ENCODE measurements at regions not wholly inside any gene's neighbourhood (a gene's known extent, or its start where the extent isn't known, plus 50 kb on each side); places are given as distances from the start of the nearest gene placed in this dataset.
"Not testable (repeated sequence)": the region's sequence is repeated elsewhere in the genome, so short reads cannot be mapped to it uniquely, and the experiment has no call there.

DNA sequence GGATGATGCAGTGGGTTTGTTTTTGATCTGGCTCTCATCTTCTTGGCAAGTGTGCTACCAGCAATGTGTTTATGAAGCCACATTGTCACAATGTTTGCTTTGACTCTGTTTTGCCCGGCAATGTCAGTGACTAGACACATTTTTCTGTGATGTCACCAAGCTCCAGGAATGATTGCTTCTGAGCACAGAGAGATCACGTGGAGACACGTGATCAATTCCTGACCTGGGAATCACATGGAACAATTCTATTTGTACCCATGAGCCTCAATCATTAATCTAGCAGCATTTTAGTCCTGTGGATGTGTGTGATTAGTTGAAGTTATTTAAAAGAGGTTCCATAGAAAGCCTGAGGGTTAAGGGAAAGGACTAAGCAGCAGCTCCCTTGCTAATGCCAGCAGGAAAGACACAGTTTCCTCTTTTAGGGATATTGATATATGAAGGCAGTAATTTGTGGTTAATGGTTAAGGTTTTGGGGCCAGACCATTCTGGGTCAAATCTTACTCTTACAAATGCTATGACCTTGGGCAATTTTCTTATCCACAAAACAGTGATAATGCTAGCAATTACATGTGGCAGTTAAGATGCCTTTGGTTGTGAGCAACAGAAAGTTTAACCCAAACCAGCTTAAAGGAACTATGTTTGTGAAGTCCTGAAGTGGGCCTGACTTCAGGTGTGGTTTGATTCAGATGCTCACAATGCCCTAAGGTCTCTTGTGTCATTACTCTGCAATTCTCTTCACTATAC, 59.0 kb downstream of the FASLG start:
- CTCF ChIA-PET, result interaction anchor here (0.9 to 5.3 kb wide), 8 partner anchors 8 to 110 kb away, joined by 3 to 126 read pairs (median 4); no protein-coding TSS in a partner anchor
- H3K36me3 Mint-ChIP-seq (ENCODE audit: low read depth), result peaks cover 2% of the 10 kb centered on the region

DNA sequence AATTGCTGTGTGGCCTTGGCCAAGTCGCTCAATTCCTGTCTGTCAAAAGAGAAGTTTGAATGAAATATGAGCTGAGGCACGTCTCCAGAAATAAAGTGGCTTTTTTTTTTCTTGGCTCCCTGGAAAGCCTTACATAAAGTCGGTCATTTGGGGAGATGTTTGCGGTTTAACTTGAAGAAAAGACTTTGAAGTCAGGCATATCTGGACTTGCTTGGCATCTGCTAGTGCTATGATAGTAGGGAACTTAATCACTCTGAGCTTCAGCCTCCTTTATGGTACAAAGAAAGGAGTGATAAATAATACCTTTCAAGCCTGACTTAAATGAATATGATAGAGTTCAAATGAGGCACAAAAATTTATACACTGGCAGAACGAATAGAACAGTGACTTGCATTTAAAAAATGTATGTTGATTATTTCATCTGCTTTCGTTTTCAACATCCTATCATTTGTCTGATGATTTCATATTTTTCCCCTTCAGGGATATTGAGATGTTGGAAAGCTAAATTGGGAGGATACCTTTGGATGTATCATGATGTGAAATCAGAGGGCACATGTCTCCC, 60.2 kb downstream of the FASLG start:
- H3K27me3 Mint-ChIP-seq, result peaks cover 13% of the 10 kb centered on the region
- ChIA-PET CTCF (interaction anchor here (0.8 to 5.3 kb wide), 30 partner anchors 9 to 716 kb away, joined by 3 to 126 read pairs (median 5); partner anchors contain the start of genes FASLG and SUCO), POLR2A (interaction anchor here (0.7 to 1.5 kb wide), 11 partner anchors 8 to 268 kb away, joined by 3 to 6 read pairs (median 4); no protein-coding TSS in a partner anchor)
- H3K4me1 Mint-ChIP-seq, result peaks cover 19% of the 10 kb centered on the region
- no peak overlapping the region for H3K27ac Mint-ChIP-seq
- no peak overlapping the region for H3K4me3 Mint-ChIP-seq
- H3K36me3 Mint-ChIP-seq (ENCODE audit: low read depth), result peaks cover 2% of the 10 kb centered on the region
- no peak for DNase-seq
- no peaks in the 10 kb centered on the region for H3K9me3 Mint-ChIP-seq

More for the DNA sequence above, 59.0 kb downstream of the FASLG start:
- POLR2A ChIA-PET, result interaction anchor here (0.6 to 1.5 kb wide), 6 partner anchors 13 to 100 kb away, joined by 3 to 4 read pairs (median 3); no protein-coding TSS in a partner anchor
- Mint-ChIP-seq H3K27ac (no peak overlapping the region), H3K4me3 (no peak overlapping the region), H3K4me1 (peaks cover 22% of the 10 kb centered on the region), H3K9me3 (no peaks in the 10 kb centered on the region), H3K27me3 (peaks cover 15% of the 10 kb centered on the region)
- no peak for DNase-seq

DNA sequence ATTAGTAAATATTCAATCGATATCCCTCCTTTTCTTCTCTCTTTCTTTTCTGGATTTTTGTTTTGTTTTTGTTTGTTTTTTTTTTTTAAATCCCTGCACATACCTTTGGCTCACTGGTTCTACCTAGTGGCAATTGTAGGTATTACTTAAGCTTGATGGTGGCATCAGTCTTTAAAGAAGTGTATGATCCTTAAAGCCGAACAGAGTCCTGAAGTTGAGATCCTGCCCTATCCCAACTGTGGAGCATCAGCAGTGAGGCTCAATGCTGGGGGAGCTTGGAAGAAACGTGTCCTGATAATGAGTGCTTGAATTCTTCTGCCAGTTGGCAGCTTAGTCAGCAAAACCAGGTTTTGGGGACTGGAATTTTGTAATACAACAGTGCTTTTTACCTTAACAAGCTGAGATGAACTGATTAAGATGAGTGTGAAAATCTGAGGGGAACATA, 60.8 kb downstream of the FASLG start:
- H3K4me3 Mint-ChIP-seq, result no peak overlapping the region
- no peak for DNase-seq
- peaks cover 24% of the 10 kb centered on the region for H3K4me1 Mint-ChIP-seq
- peaks cover 12% of the 10 kb centered on the region for H3K27me3 Mint-ChIP-seq
- peaks cover 2% of the 10 kb centered on the region for H3K36me3 Mint-ChIP-seq (ENCODE audit: low read depth)
- H3K9me3 Mint-ChIP-seq, result no peaks in the 10 kb centered on the region
- no peak overlapping the region for H3K27ac Mint-ChIP-seq
- CTCF ChIA-PET, result interaction anchor here (0.7 to 5.3 kb wide), 38 partner anchors 8 to 717 kb away, joined by 3 to 126 read pairs (median 4); partner anchors contain the start of genes FASLG and SUCO
- POLR2A ChIA-PET, result interaction anchor here (0.6 to 1.5 kb wide), 12 partner anchors 8 to 269 kb away, joined by 3 to 6 read pairs (median 4); no protein-coding TSS in a partner anchor

DNA sequence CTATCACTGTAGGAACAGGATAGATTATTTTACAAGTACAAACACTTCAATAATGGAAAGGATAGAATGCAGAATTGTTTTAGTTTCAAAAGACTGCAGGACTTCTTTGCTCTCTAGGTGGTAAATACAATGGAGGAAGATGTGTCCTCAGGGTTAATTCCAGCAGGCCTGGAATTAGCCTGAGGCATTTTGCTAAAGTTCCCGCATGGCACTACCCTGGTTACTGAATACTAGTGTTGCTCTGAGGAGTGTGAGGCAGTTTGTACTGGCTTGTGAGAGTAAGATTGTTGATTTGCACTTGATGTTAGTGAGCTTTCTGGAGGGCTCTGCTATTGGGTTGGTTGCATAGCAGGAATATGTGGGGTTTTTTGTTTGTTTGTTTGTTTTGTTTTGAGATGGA, 61.4 kb downstream of the FASLG start:
- POLR2A ChIA-PET, result interaction anchor here (0.6 to 1.4 kb wide), 8 partner anchors 7 to 188 kb away, joined by 3 to 4 read pairs (median 4); no protein-coding TSS in a partner anchor
- Mint-ChIP-seq H3K4me3 (no peak overlapping the region), H3K4me1 (peaks cover 30% of the 10 kb centered on the region), H3K36me3 (ENCODE audit: low read depth) (peaks cover 2% of the 10 kb centered on the region), H3K9me3 (no peaks in the 10 kb centered on the region), H3K27me3 (peaks cover 12% of the 10 kb centered on the region), H3K27ac (no peak overlapping the region)
- DNase-seq, result no peak
- CTCF ChIA-PET, result interaction anchor here (0.7 to 5.3 kb wide), 34 partner anchors 8 to 718 kb away, joined by 3 to 126 read pairs (median 4); partner anchors contain the start of genes FASLG and SUCO

DNA sequence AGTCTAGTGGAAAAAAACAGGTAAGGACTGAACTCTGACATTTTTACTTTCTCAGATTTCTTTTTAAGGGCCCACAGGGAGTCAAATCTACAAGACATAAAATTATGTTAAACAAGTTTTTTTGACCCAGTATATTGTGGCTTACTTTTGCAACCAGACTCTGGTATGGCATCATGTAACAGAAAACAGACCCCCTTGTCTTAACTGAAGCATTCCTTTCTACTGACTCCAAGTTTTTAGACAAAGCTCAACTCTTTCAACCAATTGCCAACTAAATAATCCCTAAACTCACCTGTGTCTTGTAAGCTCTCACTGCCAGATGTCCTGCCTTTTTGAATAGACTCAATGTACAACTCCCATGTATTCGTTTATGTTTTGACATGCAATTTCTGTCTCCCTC, 64.3 kb downstream of the FASLG start:
- no peak for DNase-seq
- ChIA-PET POLR2A (no interaction called here), CTCF (interaction anchor here (0.6 to 6.8 kb wide), 4 partner anchors 10 to 267 kb away, joined by 3 to 71 read pairs (median 3); no protein-coding TSS in a partner anchor)
- H3K36me3 Mint-ChIP-seq (ENCODE audit: low read depth), result peaks cover 5% of the 10 kb centered on the region
- peaks cover 3% of the 10 kb centered on the region for H3K27me3 Mint-ChIP-seq
- no peak overlapping the region for H3K27ac Mint-ChIP-seq
- H3K4me1 Mint-ChIP-seq, result peaks cover 33% of the 10 kb centered on the region
- no peak overlapping the region for H3K4me3 Mint-ChIP-seq
- peaks cover 5% of the 10 kb centered on the region for H3K9me3 Mint-ChIP-seq

DNA sequence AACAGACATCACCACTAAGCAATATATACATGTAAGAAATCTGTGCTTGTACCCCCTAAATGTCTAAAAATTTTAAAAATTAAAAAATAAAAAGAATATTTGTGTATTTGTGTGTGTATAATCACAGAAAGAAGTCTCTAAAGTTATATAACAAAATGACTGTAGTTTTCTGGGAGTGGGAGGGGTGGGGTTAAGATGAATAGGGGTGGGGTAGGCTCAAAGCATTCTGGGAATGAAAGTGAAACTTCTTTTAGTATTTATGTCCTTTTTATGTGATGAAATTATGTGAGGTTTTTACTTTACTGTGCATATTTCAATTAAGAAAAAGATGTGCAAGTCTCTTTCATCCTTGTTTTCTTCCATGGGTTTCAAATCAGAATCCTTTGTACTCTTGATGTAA, 65.3 kb downstream of the FASLG start:
- peaks cover 6% of the 10 kb centered on the region for H3K27me3 Mint-ChIP-seq
- DNase-seq, result no peak
- H3K9me3 Mint-ChIP-seq, result peaks cover 8% of the 10 kb centered on the region
- no peak overlapping the region for H3K27ac Mint-ChIP-seq
- ChIA-PET CTCF (interaction anchor here (0.9 to 6.8 kb wide), 7 partner anchors 16 to 293 kb away, joined by 3 to 71 read pairs (median 6); partner anchors contain the start of gene FASLG), POLR2A (interaction anchor here (0.9 kb wide), 1 partner anchor 49 kb away, joined by 3 read pairs; no protein-coding TSS in a partner anchor)
- peaks cover 10% of the 10 kb centered on the region for H3K36me3 Mint-ChIP-seq (ENCODE audit: low read depth)
- peaks cover 33% of the 10 kb centered on the region for H3K4me1 Mint-ChIP-seq
- no peak overlapping the region for H3K4me3 Mint-ChIP-seq

DNA sequence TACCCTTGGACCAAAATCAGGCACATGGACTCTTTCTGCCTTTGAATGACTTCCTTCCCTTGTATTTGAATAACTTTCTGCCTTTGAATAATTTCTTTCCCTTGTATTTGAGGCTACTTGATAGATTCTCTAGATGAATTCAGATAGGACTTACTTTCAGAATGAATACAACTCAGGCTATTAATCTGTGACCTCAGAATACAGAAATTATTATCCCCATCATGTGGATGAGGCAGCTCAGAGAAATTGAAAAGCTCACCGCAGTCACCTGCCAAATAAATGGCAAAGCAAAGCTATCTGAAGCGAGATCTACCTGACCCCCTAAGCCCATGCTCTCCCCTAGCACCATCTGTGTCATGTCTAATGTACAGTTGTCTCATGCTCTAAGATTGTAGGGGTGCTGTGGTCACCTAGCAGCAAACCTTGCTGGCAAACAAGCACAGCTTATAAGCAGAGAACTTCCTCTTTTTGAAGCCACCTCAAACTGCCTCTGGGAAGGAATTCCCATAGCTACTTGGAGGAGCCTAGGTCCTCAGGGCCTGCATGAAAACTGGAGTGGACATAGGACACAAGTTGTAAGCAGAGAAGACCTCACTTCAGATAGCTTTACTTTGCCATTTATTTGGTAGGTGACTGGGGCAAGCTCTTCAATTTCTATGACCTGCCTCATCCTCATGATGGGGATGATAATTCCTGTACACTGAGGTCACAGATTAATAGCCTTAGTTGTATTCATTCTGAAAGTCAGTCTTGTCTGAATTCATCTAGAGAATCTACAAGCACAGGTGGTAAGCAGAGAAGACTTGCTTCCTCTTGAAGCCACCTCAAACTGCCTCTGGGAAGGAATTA, 66.1 kb downstream of the FASLG start:
- DNase-seq, result no peak
- H3K4me1 Mint-ChIP-seq, result peaks cover 26% of the 10 kb centered on the region
- H3K36me3 Mint-ChIP-seq (ENCODE audit: low read depth), result peaks cover 10% of the 10 kb centered on the region
- H3K27ac Mint-ChIP-seq, result no peak overlapping the region
- H3K4me3 Mint-ChIP-seq, result no peak overlapping the region
- peaks cover 13% of the 10 kb centered on the region for H3K27me3 Mint-ChIP-seq
- H3K9me3 Mint-ChIP-seq, result peaks cover 8% of the 10 kb centered on the region
- ChIA-PET POLR2A (interaction anchor here (0.8 to 1.6 kb wide), 5 partner anchors 11 to 274 kb away, joined by 3 to 4 read pairs (median 3); partner anchors contain the start of gene FASLG), CTCF (interaction anchor here (0.9 to 6.8 kb wide), 9 partner anchors 8 to 293 kb away, joined by 3 to 71 read pairs (median 3); partner anchors contain the start of gene FASLG)

DNA sequence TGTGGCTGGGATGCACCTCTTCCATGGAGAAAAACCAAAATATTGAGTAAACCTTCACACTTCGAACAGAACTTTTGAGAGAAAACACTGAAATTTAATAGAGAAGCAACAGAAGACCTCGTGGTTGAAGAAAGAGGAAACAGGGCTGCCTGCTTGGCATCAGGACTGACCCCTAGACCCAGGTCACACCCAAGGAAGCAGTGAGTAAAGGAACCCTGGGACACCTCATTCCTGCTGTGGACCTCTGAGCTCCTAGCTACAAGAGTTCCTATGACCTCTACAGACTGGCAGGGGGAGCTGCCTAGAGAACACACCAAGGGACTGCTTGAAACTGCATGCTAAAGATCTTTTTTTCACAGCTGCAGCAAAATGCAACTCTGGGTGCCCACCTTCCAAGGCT, 67.8 kb downstream of the FASLG start:
- Mint-ChIP-seq H3K27me3 (peaks cover 22% of the 10 kb centered on the region), H3K4me1 (peaks cover 26% of the 10 kb centered on the region), H3K4me3 (no peak overlapping the region), H3K9me3 (peaks cover 8% of the 10 kb centered on the region), H3K27ac (no peak overlapping the region), H3K36me3 (ENCODE audit: low read depth) (peaks cover 10% of the 10 kb centered on the region)
- POLR2A ChIA-PET, result interaction anchor here (1.4 to 1.7 kb wide), 3 partner anchors 88 to 276 kb away, joined by 4 to 5 read pairs (median 4); no protein-coding TSS in a partner anchor
- CTCF ChIA-PET, result interaction anchor here (0.5 to 6.8 kb wide), 10 partner anchors 7 to 191 kb away, joined by 3 to 71 read pairs (median 4); partner anchors contain the start of gene FASLG
- DNase-seq, result no peak

DNA sequence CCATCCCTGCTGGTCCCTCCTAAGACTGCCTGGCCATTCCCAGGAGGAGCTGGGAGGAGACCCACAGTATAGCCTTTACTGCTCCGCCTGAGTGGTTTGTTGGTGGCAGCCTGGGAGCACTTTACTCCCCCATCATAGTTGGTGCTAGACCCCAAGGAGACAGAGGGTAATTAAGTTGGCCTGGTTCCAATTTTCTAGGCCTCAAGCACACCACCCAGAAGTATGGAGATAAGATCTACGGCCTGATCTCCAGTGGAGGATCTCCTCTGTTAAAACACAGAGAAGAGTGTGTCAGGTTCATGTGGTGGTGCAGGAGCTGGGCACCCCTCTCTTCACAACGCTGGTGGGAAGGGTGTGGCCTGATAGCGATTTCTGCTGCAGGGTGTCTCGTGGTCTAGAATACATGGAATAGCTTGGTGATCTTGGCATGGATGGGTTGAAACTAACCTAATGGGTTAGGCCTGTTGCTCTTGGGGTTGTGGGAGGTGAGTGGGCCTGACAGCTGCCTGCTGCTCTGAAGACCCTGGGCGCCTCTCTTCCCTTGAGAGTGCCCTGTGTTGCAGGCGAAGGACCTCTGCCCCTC, 68.5 kb downstream of the FASLG start:
- ChIA-PET POLR2A (interaction anchor here (0.9 to 1.7 kb wide), 2 partner anchors 8 to 89 kb away, joined by 3 to 4 read pairs; no protein-coding TSS in a partner anchor), CTCF (interaction anchor here (0.5 to 6.8 kb wide), 16 partner anchors 8 to 284 kb away, joined by 3 to 71 read pairs (median 4); partner anchors contain the start of genes FASLG and SUCO)
- Mint-ChIP-seq H3K27me3 (peaks cover 27% of the 10 kb centered on the region), H3K27ac (no peak overlapping the region), H3K9me3 (peaks cover 8% of the 10 kb centered on the region), H3K36me3 (ENCODE audit: low read depth) (peaks cover 10% of the 10 kb centered on the region), H3K4me1 (peaks cover 26% of the 10 kb centered on the region), H3K4me3 (no peak overlapping the region)
- no peak for DNase-seq

DNA sequence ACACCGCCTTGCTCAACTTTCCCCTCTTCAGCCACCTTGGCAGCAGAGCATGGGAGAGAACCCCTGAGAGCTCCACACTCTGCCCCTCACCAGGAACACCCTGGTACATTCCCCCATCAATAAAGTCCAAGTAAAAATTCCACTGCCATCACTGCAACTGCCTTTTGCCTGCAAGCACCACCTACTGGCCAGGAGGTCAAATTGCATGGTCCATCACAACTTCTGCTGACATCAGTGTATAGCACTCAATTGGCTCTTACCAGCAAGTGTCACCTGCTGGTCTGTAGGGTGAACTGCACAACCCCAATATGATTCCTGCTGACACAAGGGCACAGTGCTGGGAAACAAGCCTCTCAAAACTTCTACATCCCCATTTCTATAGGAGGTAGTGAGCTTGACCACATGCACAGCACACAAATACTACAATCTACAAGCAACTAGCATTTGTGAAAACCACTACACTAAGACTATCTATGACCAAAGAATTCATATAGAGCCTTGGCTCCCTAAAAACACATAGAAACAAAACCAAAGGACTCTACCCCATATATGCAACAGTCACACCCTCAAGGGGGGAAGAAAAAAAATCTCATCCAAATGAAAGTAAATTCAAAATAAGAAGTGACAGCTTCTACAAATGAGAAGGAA, 69.2 kb downstream of the FASLG start:
- Mint-ChIP-seq H3K36me3 (ENCODE audit: low read depth) (peaks cover 10% of the 10 kb centered on the region), H3K4me1 (peaks cover 26% of the 10 kb centered on the region), H3K27me3 (peaks cover 33% of the 10 kb centered on the region), H3K9me3 (peaks cover 8% of the 10 kb centered on the region), H3K4me3 (no peak overlapping the region), H3K27ac (no peak overlapping the region)
- ChIA-PET POLR2A (interaction anchor here (0.9 to 1.7 kb wide), 2 partner anchors 8 to 89 kb away, joined by 3 to 4 read pairs; no protein-coding TSS in a partner anchor), CTCF (interaction anchor here (0.8 to 6.8 kb wide), 16 partner anchors 8 to 548 kb away, joined by 3 to 71 read pairs (median 4); partner anchors contain the start of gene SUCO)
- peak; percentile 59 for DNase-seq

DNA sequence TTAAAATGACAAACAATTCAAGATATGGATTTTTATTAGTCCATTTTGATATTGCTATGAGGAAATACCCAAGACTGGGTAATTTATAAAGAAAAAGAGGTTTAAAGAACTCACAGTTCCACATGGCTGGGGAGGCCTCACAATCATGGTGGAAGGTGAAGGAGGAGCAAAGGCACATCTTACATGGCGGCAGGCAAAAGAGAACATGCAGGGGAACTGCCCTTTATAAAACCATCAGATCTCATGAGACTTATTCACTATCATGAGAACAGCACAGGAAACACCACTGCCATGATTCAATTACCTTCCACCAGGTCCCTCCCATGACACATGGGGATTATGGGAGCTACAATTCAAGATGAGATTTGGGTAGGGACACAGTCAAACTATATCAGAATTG, 69.8 kb downstream of the FASLG start:
- peaks cover 33% of the 10 kb centered on the region for H3K27me3 Mint-ChIP-seq
- DNase-seq; H3K4me3 Mint-ChIP-seq; H3K9me3 Mint-ChIP-seq; H3K36me3 Mint-ChIP-seq (ENCODE audit: low read depth); POLR2A ChIA-PET; H3K27ac Mint-ChIP-seq: not testable (repeated sequence)
- CTCF ChIA-PET, result interaction anchor here (0.8 to 6.8 kb wide), 11 partner anchors 8 to 548 kb away, joined by 3 to 71 read pairs (median 8); partner anchors contain the start of gene SUCO
- H3K4me1 Mint-ChIP-seq, result peaks cover 26% of the 10 kb centered on the region

Data from activated CD4-positive, alpha-beta memory T cell treated with anti-CD3 and anti-CD28 coated beads, Interleukin-2, amount 10 ng/mL, durations not matched to agents 7 days and 5 days (primary cell).